HepG2 (cell line): ENCODE measurements at regions not wholly inside any gene's neighbourhood (a gene's known extent, or its start where the extent isn't known, plus 50 kb on each side); places are given as distances from the start of the nearest gene placed in this dataset.

Source experiments
- ATAC-seq: fragments of 200-7000 bp; cut with Tn5 transposase; 3 replicates; pipeline ENCODE4 v1.9.1; 2020; ENCODE audit warnings: mild to moderate bottlenecking, moderate library complexity
- BruUV-seq: library from RNA; stranded (reverse); fragments of 400-500 nt; replicated peaks from 2 replicates; lab custom pipeline; 2021; lab: Mats Ljungman, UMichigan
- CTCF ChIA-PET: fragments of 300-600 bp; formaldehyde crosslinking; extraction: SDS; loops from one replicate; lab custom pipeline; 2021; ENCODE audit warnings: low total read pairs, inconsistent platforms, low intra/inter-chr PET ratio; lab: Yijun Ruan, JAX
- POLR2A ChIA-PET: fragments of 350-600 bp; sonication (Branson Sonifier 250); formaldehyde crosslinking; loops from one replicate; lab custom pipeline; 2020; ENCODE audit warnings: antibody characterized with exemption, inconsistent platforms; lab: Yijun Ruan, JAX
- DNase-seq: peaks from one replicate; pipeline ENCODE4 v3.0.0-alpha.2; 2015; ENCODE audit warnings: low spot score
- FAIRE-seq: peaks from 3 replicates; lab custom pipeline; 2011; peaks lifted over from hg19 to GRCh38; lab: Jason Lieb, UNC
- H2AFZ ChIP-seq: one replicate; pipeline ENCODE4 v1.6.1; 2011; ENCODE audit warnings: low read length, inconsistent platforms
- H3K27ac ChIP-seq: fragments of 300-600 bp; 3 replicates; pipeline ENCODE4 v1.8.0; 2011; ENCODE audit warnings: mixed run types, mild to moderate bottlenecking, mixed read lengths, low read length, inconsistent platforms; ENCODE audit not compliant: insufficient read depth; ENCODE audit errors: extremely low read length
- H3K27me3 ChIP-seq, 2 experiments: fragments of 200-600 bp in 1 of 2; 2 replicates in 1 of 2; 3 replicates in 1 of 2; pipeline versions ENCODE4 v1.6.0 to v1.8.0; 2011; ENCODE audit warnings: low read length in 2 of 2, mild to moderate bottlenecking in 2 of 2, moderate library complexity in 2 of 2, inconsistent platforms in 1 of 2; ENCODE audit not compliant: insufficient read depth in 2 of 2, control insufficient read depth in 1 of 2
- H3K36me3 ChIP-seq, 2 experiments: fragments of 200-600 bp in 1 of 2; replicated peaks in 1 of 2; 2 replicates in 1 of 2; 3 replicates in 1 of 2; pipeline versions ENCODE4 v1.5.1 to v1.8.0; 2011; ENCODE audit warnings: low read length in 2 of 2, inconsistent platforms in 1 of 2; ENCODE audit not compliant: insufficient read depth in 2 of 2, control insufficient read depth in 1 of 2
- H3K4me1 ChIP-seq: 2 replicates; pipeline ENCODE4 v1.5.1; 2012; ENCODE audit warnings: low read length, inconsistent platforms; ENCODE audit not compliant: insufficient read depth
- H3K4me2 ChIP-seq: 2 replicates; pipeline ENCODE4 v1.6.0; 2011; ENCODE audit warnings: low read depth, low read length, inconsistent platforms
- H3K4me3 ChIP-seq, 3 experiments: fragments of 200-600 bp in 1 of 3; sonication (generic), shearing (Covaris generic) in 1 of 3; replicated peaks in 1 of 3; 2 replicates each; pipeline ENCODE4 v1.5.1; 2011 to 2016; ENCODE audit warnings: low read length in 3 of 3, inconsistent platforms in 2 of 3, low read depth in 2 of 3, mild to moderate bottlenecking in 2 of 3, control low read depth in 1 of 3, mixed read lengths in 1 of 3; ENCODE audit not compliant: insufficient read depth in 1 of 3
- H3K79me2 ChIP-seq: one replicate; pipeline ENCODE4 v1.6.1; 2011; ENCODE audit warnings: low read length, inconsistent platforms; ENCODE audit not compliant: insufficient read depth
- H3K9ac ChIP-seq: 2 replicates; pipeline ENCODE4 v1.6.0; 2011; ENCODE audit warnings: mild to moderate bottlenecking, low read depth, low read length, inconsistent platforms; ENCODE audit not compliant: insufficient read depth
- H3K9me3 ChIP-seq: 2 replicates; pipeline ENCODE4 v1.5.1; 2012; ENCODE audit warnings: mild to moderate bottlenecking, low read length
- H4K20me1 ChIP-seq: 2 replicates; pipeline ENCODE4 v1.6.0; 2011; ENCODE audit warnings: inconsistent platforms, mild to moderate bottlenecking, low read length, moderate library complexity; ENCODE audit not compliant: insufficient read depth
- ATF4 ChIP-seq, 2 experiments: fragments of 450-650 bp in 1 of 2; sonication (generic) in 1 of 2; formaldehyde crosslinking; IDR thresholded peaks; 2 replicates each; pipeline versions ENCODE4 v1.5.0 to v1.8.0; 2020 to 2022; ENCODE audit warnings: mild to moderate bottlenecking in 1 of 2, missing genetic modification reagents in 1 of 2
- CTCF ChIP-seq: sonication (generic); formaldehyde crosslinking; IDR thresholded peaks from 2 replicates; pipeline ENCODE4 v1.5.0; 2020; ENCODE audit warnings: mild to moderate bottlenecking, missing genetic modification reagents, moderate library complexity
- DMAP1 ChIP-seq: IDR thresholded peaks from 2 replicates; pipeline ENCODE4 v1.6.1; 2016
- ELF4 ChIP-seq: sonication (generic); formaldehyde crosslinking; IDR thresholded peaks from 2 replicates; pipeline ENCODE4 v1.5.0; 2020; ENCODE audit warnings: missing genetic modification reagents, mild to moderate bottlenecking, moderate library complexity, borderline replicate concordance
- HES4 ChIP-seq: sonication (generic); formaldehyde crosslinking; IDR thresholded peaks from 2 replicates; pipeline ENCODE4 v1.9.0; 2021; ENCODE audit warnings: mild to moderate bottlenecking, missing genetic modification reagents, borderline replicate concordance
- STAG1 ChIP-seq: sonication (generic); formaldehyde crosslinking; IDR thresholded peaks from 2 replicates; pipeline ENCODE4 v1.4.0; 2020; ENCODE audit warnings: missing genetic modification reagents
- WGBS: methylation state at CpG from one replicate; pipeline ENCODE4 v1.1.6; 2017; ENCODE audit warnings: low lambda C conversion rate; 5-methylcytosine and 5-hydroxymethylcytosine counted together
- in situ Hi-C: cut with HindIII; loops from 2 replicates; pipeline ENCODE4 v1.10.0; 2017; ENCODE audit warnings: low pct_unique_long_range_greater_than_20kb; ENCODE audit not compliant: extremely low pct_ligation_motif_present
- intact Hi-C: fragments of 100-400 bp; cut with micrococcal nuclease; formaldehyde crosslinking; loops from one replicate; pipeline ENCODE4 v1.10.0; 2022; ENCODE audit not compliant: unreplicated experiment

GRCh38 chr13:111505175-111505777, 184.8 kb downstream of the TEX29 start:
- no peak overlapping the region for H3K4me3 ChIP-seq
- no peaks in the 10 kb centered on the region for H4K20me1 ChIP-seq
- H3K4me2 ChIP-seq: no peak overlapping the region
- no peaks in the 10 kb centered on the region for H3K9me3 ChIP-seq
- H3K27me3 ChIP-seq: peaks cover 0 to 27% of the 10 kb centered on the region in 2 experiments; a peak in 3 of 5 replicates
- BruUV-seq: no TSS peak
- in situ Hi-C loops: no loop called here
- intact Hi-C loops: no loop called here
- H3K9ac ChIP-seq: no peak overlapping the region
- H3K79me2 ChIP-seq: no peaks in the 10 kb centered on the region
- peak; percentile 43; the same call in 1 of the 2 replicates for TF ChIP-seq STAG1
- no peak for TF ChIP-seq HES4
- no peak for TF ChIP-seq ATF4 (CRISPR knock-in tag; IDR thresholded peaks at IDR 0.05)
- no peak for TF ChIP-seq DMAP1 (CRISPR knock-in tag)
- TF ChIP-seq CTCF (CRISPR knock-in tag): peak; percentile 52
- no peak for TF ChIP-seq ELF4 (CRISPR knock-in tag)
- CTCF ChIA-PET: interaction anchor here (1.2 kb wide), 1 partner anchor 939 kb away, joined by 4 read pairs; no protein-coding TSS in a partner anchor
- no peaks in the 10 kb centered on the region for H3K36me3 ChIP-seq
- no peak for FAIRE-seq
- peak; percentile 79 for ATAC-seq
- H2AFZ ChIP-seq: no peak overlapping the region
- WGBS: 46% methylated on average over 20 of the region's 20 CpGs
- H3K4me1 ChIP-seq: no peaks in the 10 kb centered on the region
- POLR2A ChIA-PET: no interaction called here
- DNase-seq: peak; percentile 12
- no peak overlapping the region for H3K27ac ChIP-seq
